ENCODE measurements at regions not wholly inside any gene's neighbourhood (a gene's known extent, or its start where the extent isn't known, plus 50 kb on each side); places are given as distances from the start of the nearest gene placed in this dataset.
"Not testable (repeated sequence)": the region's sequence is repeated elsewhere in the genome, so short reads cannot be mapped to it uniquely, and the experiment has no call there.

GRCh38 chr2:14756122-14756541 is 123.6 kb downstream of the LRATD1 start:
- DNase-seq: no peak

DNA sequence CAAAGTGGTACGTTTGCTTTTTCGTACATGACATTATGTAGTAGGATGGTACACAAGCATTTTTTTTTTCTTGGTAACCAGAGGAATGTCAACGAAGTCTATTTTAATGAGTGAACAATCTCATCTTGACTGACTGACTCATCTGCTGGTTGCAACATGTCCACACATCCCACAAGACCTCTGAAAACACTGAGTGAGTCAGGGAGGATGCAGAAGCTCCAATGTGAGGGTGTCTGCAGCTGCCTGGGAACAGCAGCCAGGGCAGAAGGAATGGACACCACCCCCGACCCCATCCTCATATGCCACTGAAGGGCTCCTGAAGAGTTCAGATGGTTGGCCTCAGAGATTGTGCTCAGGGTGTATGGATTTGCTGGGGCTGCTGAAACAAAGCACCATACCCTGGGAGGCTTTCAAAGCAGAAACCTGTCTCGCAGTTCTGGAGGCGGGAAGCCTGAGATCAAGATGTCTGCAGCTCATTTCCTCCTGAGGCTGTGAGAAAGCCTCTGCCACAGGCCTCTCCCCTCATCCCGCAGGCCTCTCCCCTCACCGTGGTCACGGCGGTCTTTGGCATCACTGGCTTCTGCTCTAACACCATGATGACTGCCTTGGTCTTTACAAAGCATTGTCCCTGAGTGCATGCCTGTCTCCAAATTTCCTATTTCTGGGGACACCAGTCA is 124.6 kb downstream of the LRATD1 start:
- DNase-seq: no peak

GRCh38 chr2:14759082-14759481 is 126.6 kb downstream of the LRATD1 start:
- no peak for DNase-seq

- no peak for DNase-seq
These were observed 127.7 kb downstream of the LRATD1 start for GRCh38 chr2:14760169-14760568.

DNA sequence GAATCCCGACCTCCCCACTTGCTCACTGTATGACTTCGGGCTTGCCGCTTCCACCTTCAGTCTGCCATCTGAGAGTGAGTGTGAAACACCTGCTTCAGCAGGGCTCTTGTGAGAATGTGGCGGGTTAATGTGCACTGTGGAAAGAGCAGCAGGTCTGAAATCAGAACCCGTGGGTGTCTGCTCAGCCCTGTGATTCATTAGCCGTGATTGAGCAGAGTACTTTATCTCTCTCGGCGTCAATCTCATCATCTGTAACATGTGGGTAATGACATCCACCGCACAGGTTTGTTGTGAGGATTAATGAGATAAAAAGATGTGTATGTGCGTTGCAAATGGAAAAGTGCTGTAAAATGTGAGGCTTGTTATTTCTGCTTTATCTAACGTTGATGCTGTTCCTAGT is 128.6 kb downstream of the LRATD1 start:
- no peak for DNase-seq

- DNase-seq: no peak
These were observed 141.2 kb downstream of the LRATD1 start for GRCh38 chr2:14773696-14774095.

DNA sequence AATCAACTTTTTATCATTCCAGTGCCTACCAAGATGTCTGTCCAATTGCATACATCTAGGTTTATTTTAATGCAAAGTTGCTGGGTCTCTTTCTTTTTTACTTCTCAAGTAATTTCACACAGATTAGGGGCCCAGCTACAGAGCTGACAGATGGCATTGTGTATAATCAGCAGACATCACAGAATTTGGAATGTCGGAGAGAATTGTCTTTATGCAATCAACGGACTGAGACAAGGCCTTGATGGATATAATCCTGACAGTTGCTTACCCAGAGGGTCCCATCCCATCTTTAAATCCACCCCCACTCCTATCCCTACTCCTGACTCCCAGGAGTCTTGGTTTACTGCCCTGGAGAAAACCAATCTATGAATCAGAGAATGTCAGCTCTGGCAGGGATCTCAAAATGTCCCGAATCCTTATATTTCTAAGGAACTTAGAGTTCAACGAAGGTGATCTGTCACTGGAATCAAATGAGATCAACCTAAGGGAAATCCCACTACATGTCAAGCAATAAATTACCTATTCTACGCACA is 142.0 kb downstream of the LRATD1 start:
- no peak for DNase-seq

- no peak for DNase-seq
These were observed 143.7 kb downstream of the LRATD1 start for GRCh38 chr2:14776216-14776615.

DNA sequence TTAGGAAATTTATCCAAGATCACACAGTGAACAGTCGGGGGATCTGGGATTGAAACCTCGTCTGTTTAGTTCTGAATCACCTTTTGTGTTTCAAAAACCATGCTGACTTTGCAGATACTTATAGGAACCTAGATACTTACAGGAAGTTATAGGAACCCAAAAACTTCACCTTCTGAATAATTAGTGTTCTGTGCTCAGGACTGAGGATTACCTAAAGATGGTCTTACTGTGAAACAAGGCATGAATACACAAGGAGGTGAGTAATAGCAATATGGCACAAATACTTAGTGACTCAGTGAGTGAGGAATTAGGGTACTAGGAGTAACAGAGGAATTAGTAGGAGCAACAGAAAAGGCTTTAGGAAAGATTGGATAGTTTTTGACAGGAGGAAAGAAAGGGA is 145.5 kb downstream of the LRATD1 start:
- no peak for DNase-seq

DNA sequence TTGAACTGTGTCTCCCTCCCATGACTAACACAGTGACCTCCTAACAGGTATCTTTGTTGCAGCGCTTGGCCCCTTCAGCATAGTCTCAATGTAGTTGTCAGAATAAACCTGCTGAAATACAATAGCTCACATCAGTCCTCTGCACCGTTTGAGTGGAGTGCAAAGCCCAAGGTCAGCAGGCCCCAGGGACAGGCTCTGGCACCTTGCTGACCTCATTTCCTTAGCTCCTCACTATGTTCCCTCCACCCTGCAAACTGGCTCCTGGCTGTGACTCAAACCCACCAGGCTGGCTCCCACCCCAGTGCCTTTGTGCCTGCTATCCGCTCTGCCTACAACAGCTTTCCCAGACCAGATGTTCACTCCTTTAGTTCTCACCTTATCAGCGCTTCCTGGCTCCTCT is 146.7 kb downstream of the LRATD1 start:
- DNase-seq: no peak

GRCh38 chr2:14781142-14781541 is 148.6 kb downstream of the LRATD1 start:
- DNase-seq: no peak

- not testable (repeated sequence) for DNase-seq
These were observed 156.3 kb downstream of the LRATD1 start for GRCh38 chr2:14788814-14789213.

- no peak for DNase-seq
These were observed 157.6 kb downstream of the LRATD1 start for GRCh38 chr2:14790041-14790640.

GRCh38 chr2:14803994-14804393 is 171.5 kb downstream of the LRATD1 start:
- no peak for DNase-seq

DNA sequence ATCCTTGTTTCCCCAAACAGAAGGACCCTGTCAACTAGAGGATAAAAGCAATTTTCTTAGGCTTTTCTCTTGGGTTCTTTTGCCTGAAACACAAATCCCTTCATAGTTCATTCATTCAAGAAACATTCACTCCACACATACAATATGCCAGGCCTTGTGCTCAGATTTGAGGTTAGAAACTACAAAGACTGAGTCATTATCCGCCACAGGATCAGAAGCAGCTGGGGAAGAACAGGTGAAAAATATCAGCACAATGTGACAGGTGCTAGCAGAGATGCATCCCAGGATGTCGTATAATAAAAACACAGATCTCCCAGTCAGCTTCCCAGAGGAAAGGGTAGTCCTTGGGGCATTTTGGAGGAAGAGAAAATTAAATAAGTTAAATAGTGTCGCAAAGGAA is 172.4 kb downstream of the LRATD1 start:
- DNase-seq: no peak

DNA sequence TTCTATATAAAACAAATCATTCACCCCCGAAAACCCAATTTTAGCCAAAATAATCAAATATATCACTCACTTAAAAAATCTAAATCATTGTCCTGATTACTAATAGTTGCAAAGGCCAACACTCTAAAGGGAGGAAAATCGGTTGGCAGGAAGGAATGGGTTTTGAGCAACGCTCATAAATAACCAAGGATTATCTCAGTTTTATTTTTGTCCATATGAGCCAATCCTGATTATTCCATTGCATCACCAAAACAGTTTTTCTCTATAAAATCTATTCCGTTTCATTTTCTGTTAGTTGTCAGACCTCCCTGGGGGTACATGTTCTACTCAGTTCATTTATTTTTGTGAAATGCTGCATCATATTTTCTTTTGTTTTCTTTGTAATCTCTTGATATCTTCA is 174.1 kb downstream of the LRATD1 start:
- no peak for DNase-seq

DNA sequence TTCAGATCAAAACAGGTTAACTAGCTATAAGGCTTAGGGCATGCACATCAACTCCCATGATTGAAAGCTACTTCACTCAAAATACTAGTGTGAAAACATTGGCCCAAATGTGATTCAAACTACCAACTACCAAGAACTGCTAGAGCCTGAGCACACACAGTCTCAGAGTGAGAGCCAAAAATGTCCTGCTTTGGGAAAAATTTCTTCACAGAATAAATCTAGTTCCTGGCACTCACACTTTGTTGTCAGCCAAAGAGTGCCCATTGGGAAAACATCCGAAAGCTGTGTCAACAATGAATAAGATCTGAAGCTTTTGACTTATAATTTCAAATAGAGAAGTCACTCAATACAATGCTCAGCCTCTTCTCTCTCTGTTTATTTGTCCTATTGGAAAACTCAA is 182.7 kb downstream of the LRATD1 start:
- no peak for DNase-seq

- DNase-seq: no peak
These were observed 183.8 kb downstream of the LRATD1 start for GRCh38 chr2:14816069-14817060.

GRCh38 chr2:14817848-14818247 is 185.3 kb downstream of the LRATD1 start:
- no peak for DNase-seq

DNA sequence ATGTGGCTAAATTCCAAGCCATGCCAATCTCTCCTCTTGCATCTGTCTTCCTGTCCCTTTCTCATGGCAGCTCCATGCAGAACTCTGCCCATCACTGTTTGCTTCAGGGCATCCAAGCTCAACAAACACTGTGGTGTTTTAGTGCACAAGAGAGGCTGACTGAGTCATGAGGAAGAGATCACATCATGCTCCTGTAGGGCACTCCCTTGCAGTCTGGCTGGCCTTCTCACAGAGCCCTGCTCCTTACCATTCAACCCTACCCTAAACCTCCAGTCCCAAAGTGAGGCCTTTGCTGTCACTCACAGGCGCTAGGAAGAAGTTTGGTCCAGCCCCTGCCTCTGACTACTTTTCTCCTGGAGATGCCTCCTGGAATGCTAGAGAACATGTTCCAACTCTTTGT is 194.0 kb downstream of the LRATD1 start:
- no peak for DNase-seq

DNA sequence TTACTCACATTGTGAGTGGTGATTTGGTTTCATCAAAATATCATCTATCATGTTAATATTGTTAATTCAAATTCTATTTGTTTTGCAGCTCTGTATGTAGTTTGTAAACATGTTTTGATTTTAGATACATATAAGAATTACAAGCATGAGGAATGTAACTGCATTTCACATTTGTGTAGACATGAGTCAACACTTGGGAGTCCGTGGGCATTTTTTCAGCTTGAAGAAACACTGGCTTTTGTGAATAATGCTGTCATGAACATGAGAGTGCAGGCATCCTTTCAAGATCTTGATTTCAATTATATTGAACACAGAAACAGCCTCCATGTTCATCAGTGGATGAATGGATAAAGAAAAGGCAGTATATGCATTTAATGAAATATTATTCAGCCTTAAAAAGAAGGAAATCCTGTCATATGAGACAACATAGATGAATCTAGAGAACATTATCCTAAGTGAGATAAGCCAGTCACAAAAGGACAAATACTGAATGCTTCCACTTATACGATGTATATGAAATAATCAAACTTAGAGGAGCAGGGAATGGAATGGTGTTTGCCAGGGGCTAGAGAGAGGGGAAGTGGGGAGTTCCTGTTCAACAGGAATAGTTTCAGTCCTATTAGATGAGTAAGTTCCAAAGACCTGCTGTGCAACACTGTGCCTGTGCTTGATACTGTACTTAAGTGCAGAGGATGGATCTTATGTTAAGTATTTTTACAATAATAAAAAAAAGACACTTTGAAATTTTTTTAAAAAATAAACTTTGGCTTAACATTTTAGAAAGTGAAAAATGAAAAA is 194.9 kb downstream of the LRATD1 start:
- DNase-seq: no peak

- no peak for DNase-seq
These were observed 195.7 kb downstream of the LRATD1 start for GRCh38 chr2:14828223-14828622.

DNA sequence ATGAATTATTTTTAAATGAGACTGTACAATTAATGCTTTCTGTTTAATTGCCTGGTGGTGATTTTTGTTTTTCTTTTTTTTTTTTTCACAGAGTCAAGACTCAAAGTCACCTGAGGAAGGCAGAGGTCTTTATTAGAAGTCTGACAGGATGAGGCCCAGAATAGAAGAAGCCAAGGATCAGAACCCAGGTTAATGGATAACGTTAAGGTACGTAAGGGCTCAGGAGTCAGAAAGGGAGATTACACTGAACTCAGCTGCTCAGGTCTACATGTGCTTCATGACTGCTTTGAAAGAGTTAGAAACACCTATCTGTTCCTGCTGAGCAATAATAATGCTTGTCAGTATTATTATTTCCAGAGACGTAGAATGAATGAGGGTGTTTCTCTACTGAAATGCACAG is 196.5 kb downstream of the LRATD1 start:
- DNase-seq: no peak
